ENCODE measurements at regions not wholly inside any gene's neighbourhood (a gene's known extent, or its start where the extent isn't known, plus 50 kb on each side); places are given as distances from the start of the nearest gene placed in this dataset.

DNA sequence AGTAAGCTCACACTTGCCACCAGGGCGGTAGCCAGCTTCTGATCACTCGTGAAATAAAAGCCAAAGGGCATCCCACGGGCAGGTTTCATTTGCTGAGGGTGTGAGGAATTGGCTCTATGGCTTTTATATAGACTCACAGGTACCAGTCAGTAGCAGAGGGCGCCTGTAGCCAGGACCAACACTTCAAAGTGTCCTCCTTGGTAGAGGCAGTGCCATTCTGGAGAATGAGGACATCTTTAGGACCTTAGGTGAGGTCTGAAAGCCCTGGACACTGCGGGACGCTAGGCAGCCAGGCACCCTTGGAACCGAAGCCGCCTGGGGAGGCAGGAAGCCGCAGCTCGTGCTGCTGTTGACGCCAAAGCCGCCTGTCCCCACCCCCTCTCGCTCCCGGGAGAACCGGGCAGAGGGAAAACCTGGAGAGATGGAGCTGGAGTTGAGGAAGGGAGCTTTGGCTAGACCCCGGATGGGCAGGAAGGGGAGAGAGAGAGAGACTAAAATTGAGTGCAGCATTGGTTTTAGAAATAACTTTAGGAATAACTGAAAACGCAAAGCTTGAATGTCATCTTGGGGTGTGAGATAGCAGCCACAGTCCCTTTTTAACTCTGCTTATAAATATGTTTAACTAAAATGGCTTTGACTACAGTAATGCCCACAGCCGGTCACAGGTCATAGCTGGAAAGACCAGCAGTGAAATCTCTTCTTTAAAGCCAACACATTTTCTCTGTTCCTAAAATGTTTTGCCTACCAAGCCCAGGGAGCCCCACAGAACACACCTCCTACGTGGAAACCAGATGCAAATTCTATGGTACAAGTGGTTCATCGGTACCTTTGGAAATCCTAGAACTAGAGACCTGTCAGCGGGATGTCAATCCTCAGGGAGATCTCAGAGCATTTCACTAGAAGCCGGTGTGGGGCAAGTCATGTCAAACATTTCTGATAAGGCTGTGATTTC lies 128.5 kb upstream of the CDYL start:
- peak overlapping the region; percentile 60 for H3K4me3 ChIP-seq (ENCODE audit: low read length)
- H3K36me3 ChIP-seq (ENCODE audit: control insufficient read depth, insufficient read depth, low read length) = no peaks in the 10 kb centered on the region
- Mint-ChIP-seq H3K27ac (no peak overlapping the region), H3K4me1 (peaks cover 11% of the 10 kb centered on the region), H3K27me3 (ENCODE audit: insufficient read depth) (no peaks in the 10 kb centered on the region), H3K9me3 (peaks cover 8% of the 10 kb centered on the region), H3K36me3 (ENCODE audit: low read depth) (no peaks in the 10 kb centered on the region), H3K4me3 (peak overlapping the region; percentile 50)
- H3K4me1 ChIP-seq (ENCODE audit: control insufficient read depth, insufficient read depth, low read length) = no peaks in the 10 kb centered on the region
- H3K9ac ChIP-seq (ENCODE audit: extremely low read depth, low read length, poor library complexity, severe bottlenecking) = no peak overlapping the region
- no peak overlapping the region for H3K27ac ChIP-seq (ENCODE audit: low read depth, low read length)
- DNase-seq = peak; percentile 98
- H3K9me3 ChIP-seq (ENCODE audit: control insufficient read depth, low read length) = peaks cover 13% of the 10 kb centered on the region
- peak; percentile 11 for TF ChIP-seq CTCF (conservative IDR thresholded peaks at IDR 0.05)
- 24 to 53% methylated on average over 7 to 22 of the region's 22 CpGs for WGBS, 2 experiments (ENCODE audit: insufficient coverage in 1 of 2, insufficient read length in 1 of 2)
- H3K27me3 ChIP-seq (ENCODE audit: control insufficient read depth, insufficient read depth, low read length, poor library complexity, severe bottlenecking) = no peaks in the 10 kb centered on the region

GRCh38 chr6:4645713-4646360 lies 130.4 kb upstream of the CDYL start:
- no peaks in the 10 kb centered on the region for H3K4me1 ChIP-seq (ENCODE audit: control insufficient read depth, insufficient read depth, low read length)
- Mint-ChIP-seq H3K9me3 (no peaks in the 10 kb centered on the region), H3K4me1 (peaks cover 11% of the 10 kb centered on the region), H3K36me3 (ENCODE audit: low read depth) (no peaks in the 10 kb centered on the region), H3K27me3 (ENCODE audit: insufficient read depth) (peaks cover 2% of the 10 kb centered on the region), H3K4me3 (no peak overlapping the region), H3K27ac (no peak overlapping the region)
- no peak overlapping the region for H3K27ac ChIP-seq (ENCODE audit: low read depth, low read length)
- H3K36me3 ChIP-seq (ENCODE audit: control insufficient read depth, insufficient read depth, low read length) = no peaks in the 10 kb centered on the region
- peak; percentile 66 for TF ChIP-seq CTCF (conservative IDR thresholded peaks at IDR 0.05)
- WGBS, 2 experiments (ENCODE audit: insufficient coverage in 1 of 2, insufficient read length in 1 of 2) = 50 to 77% methylated on average over 2 to 5 of the region's 5 CpGs
- no peak overlapping the region for H3K9ac ChIP-seq (ENCODE audit: extremely low read depth, low read length, poor library complexity, severe bottlenecking)
- no peak for DNase-seq
- H3K9me3 ChIP-seq (ENCODE audit: control insufficient read depth, low read length) = peaks cover 6% of the 10 kb centered on the region
- H3K4me3 ChIP-seq (ENCODE audit: low read length) = no peak overlapping the region
- H3K27me3 ChIP-seq (ENCODE audit: control insufficient read depth, insufficient read depth, low read length, poor library complexity, severe bottlenecking) = no peaks in the 10 kb centered on the region

DNA sequence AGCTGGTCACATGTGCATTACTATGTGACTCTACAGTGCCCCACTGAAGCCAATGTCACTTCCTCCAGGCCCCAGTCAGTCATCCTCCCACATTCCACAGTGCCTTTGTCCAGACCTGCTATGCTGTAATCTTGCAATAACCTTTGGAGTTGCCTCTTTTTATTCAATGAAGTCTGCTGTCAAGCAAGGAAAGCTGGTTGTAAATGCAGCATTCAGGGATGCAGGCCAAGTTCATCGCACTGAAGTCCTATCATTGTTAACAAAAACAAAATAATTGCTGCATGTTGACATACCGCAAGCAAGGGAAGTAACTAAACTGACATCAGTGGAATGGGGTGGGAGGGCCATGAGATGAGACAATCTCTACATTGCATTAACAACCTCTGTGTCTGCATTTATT lies 131.2 kb upstream of the CDYL start:
- Histone ChIP-seq H3K9me3 (ENCODE audit: control insufficient read depth, low read length) (peaks cover 6% of the 10 kb centered on the region), H3K9ac (ENCODE audit: extremely low read depth, low read length, poor library complexity, severe bottlenecking) (no peak overlapping the region), H3K27ac (ENCODE audit: low read depth, low read length) (no peak overlapping the region), H3K4me1 (ENCODE audit: control insufficient read depth, insufficient read depth, low read length) (no peaks in the 10 kb centered on the region), H3K4me3 (ENCODE audit: low read length) (no peak overlapping the region), H3K36me3 (ENCODE audit: control insufficient read depth, insufficient read depth, low read length) (no peaks in the 10 kb centered on the region), H3K27me3 (ENCODE audit: control insufficient read depth, insufficient read depth, low read length, poor library complexity, severe bottlenecking) (no peaks in the 10 kb centered on the region)
- H3K27me3 Mint-ChIP-seq (ENCODE audit: insufficient read depth) = peaks cover 2% of the 10 kb centered on the region
- 94% methylated on average over 2 of the region's 2 CpGs for WGBS, 2 experiments (ENCODE audit: insufficient coverage in 1 of 2, insufficient read length in 1 of 2)
- H3K4me3 Mint-ChIP-seq = no peak overlapping the region
- DNase-seq = no peak
- H3K9me3 Mint-ChIP-seq = no peaks in the 10 kb centered on the region
- H3K27ac Mint-ChIP-seq = no peak overlapping the region
- H3K36me3 Mint-ChIP-seq (ENCODE audit: low read depth) = no peaks in the 10 kb centered on the region
- no peak for TF ChIP-seq CTCF (conservative IDR thresholded peaks at IDR 0.05)
- H3K4me1 Mint-ChIP-seq = peaks cover 11% of the 10 kb centered on the region

Data from endodermal cell (in vitro differentiated cells).